Muscle of leg (tissue), 3 donors: ENCODE measurements at regions not wholly inside any gene's neighbourhood (a gene's known extent, or its start where the extent isn't known, plus 50 kb on each side); places are given as distances from the start of the nearest gene placed in this dataset.
"Not testable (repeated sequence)": the region's sequence is repeated elsewhere in the genome, so short reads cannot be mapped to it uniquely, and the experiment has no call there.

Source experiments
- DNase-seq: peaks from one replicate; pipeline ENCODE4 v3.0.0; 2013
- H3K27ac ChIP-seq: one replicate; pipeline ENCODE4 v1.5.1; 2013; ENCODE audit warnings: mild to moderate bottlenecking, low read length, control low read depth
- H3K27me3 ChIP-seq: one replicate; pipeline ENCODE4 v1.6.1; 2013; ENCODE audit warnings: low read length; ENCODE audit not compliant: control insufficient read depth, insufficient read depth
- H3K36me3 ChIP-seq: one replicate; pipeline ENCODE4 v1.6.1; 2013; ENCODE audit warnings: low read length; ENCODE audit not compliant: control insufficient read depth, insufficient read depth
- H3K4me1 ChIP-seq: one replicate; pipeline ENCODE4 v1.6.1; 2013; ENCODE audit warnings: low read length; ENCODE audit not compliant: control insufficient read depth, insufficient read depth
- H3K4me3 ChIP-seq: one replicate; pipeline ENCODE4 v1.5.1; 2013; ENCODE audit warnings: low read length, control low read depth
- H3K9me3 ChIP-seq: replicated peaks from 2 replicates; pipeline ENCODE4 v1.6.1; 2013; ENCODE audit warnings: low read depth, low read length; ENCODE audit not compliant: control insufficient read depth
- WGBS: methylation state at CpG from one replicate; pipeline ENCODE4 v1.1.5; 2013; ENCODE audit warnings: missing lambda C conversion rate; ENCODE audit not compliant: insufficient coverage; 5-methylcytosine and 5-hydroxymethylcytosine counted together

DNA sequence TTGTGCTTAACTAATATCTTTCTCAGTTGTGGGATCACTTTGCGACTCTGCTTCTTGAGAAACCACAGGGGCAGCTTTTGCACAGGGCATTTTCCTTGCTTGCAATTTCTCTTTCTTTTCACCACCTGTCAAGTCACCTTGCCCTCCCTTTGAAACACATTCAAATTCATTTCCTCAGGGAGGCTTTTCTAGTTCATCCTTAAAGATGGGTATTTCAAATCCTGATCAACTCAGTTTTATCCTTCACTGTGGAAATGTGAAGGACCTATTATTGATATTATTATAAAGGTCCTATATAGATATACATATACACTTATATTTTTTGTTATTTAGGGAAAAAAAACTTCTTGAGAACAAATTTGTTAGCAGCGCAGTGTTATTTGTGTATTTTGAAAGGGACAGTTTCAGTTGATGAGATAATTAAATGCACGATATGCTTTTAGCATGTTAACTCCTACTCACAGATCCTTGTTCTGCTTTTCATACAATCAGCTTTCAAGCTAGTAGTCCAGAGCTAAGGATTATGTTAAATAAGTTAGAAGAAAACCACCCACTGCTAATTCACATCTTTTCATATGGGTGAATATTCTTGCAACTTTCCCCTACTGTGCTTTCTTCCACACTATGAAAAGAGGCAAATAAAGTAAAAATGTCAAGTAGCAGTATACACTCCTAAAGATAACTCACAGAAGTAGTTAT, 501.4 kb upstream of the RGS6 start:
- Histone ChIP-seq H3K4me1 (no peaks in the 10 kb centered on the region), H3K36me3 (no peaks in the 10 kb centered on the region), H3K27ac (no peak overlapping the region), H3K27me3 (no peaks in the 10 kb centered on the region), H3K4me3 (no peak overlapping the region), H3K9me3 (peaks cover 2% of the 10 kb centered on the region)
- DNase-seq = no peak
- WGBS = 100% methylated on average over 1 of the region's 3 CpGs

DNA sequence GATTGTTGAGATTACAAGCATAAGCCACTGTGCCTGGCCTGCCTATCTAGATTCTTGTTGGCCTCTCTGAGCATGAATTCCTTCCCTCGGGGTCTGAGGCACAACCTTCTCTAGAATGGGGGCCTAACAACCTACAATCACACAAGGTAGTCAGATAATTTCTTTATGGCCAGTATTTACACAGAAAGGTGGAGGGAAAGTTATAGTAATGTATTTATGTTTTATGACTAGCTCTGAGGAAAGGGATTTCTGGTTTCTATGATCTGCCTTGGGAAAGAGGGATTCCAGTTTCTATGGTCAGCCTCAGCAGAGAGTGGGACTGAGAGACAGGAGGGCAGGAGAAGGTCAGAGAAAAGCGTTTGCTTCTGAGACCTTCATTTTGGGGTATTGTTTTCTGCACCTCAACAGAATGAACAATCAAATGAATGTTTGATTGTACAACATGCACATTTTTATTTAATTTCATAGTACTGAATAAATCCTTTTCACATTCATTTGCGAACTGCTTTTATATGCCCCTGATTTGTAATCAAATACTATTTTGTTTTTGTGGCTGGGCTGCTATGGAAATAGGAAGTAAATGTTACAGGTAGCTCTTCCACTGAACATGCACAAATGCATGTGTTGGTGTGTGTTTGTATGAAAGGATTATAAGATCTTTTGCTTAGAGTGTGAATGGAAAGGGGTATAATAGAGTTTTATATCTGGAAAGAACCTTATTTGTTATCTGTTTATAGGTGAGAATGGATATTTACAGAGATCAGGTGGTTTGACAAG, 499.7 kb upstream of the RGS6 start:
- no peak overlapping the region for H3K27ac ChIP-seq
- H3K4me3 ChIP-seq = no peak overlapping the region
- H3K9me3 ChIP-seq = no peaks in the 10 kb centered on the region
- no CpG with 5 or more reads among the region's 3 CpGs for WGBS
- no peak for DNase-seq
- no peaks in the 10 kb centered on the region for H3K4me1 ChIP-seq
- no peaks in the 10 kb centered on the region for H3K27me3 ChIP-seq
- no peaks in the 10 kb centered on the region for H3K36me3 ChIP-seq

DNA sequence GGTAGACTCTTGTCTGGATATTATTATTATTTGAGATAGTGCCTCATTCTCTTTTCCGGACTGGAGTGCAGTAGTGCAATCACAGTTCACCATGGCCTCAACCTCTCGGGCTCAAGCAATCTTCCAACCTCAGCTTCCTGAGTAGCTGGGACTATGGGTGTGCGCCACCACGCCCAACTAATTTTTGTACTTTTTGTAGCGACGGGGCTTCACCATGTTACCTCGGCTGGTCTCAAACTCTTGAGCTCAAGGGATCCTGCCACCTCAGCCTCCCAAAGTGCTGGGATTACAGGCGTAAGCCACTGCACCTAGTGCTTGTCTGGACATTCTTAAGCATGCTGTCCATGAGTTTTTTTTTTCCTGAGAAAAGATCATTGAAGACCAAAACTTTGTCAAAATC, 498.9 kb upstream of the RGS6 start:
- H3K36me3 ChIP-seq = no peaks in the 10 kb centered on the region
- no peak overlapping the region for H3K27ac ChIP-seq
- no peak overlapping the region for H3K4me3 ChIP-seq
- H3K9me3 ChIP-seq = no peaks in the 10 kb centered on the region
- WGBS = 88% methylated on average over 8 of the region's 8 CpGs
- no peaks in the 10 kb centered on the region for H3K4me1 ChIP-seq
- H3K27me3 ChIP-seq = no peaks in the 10 kb centered on the region
- DNase-seq = no peak

DNA sequence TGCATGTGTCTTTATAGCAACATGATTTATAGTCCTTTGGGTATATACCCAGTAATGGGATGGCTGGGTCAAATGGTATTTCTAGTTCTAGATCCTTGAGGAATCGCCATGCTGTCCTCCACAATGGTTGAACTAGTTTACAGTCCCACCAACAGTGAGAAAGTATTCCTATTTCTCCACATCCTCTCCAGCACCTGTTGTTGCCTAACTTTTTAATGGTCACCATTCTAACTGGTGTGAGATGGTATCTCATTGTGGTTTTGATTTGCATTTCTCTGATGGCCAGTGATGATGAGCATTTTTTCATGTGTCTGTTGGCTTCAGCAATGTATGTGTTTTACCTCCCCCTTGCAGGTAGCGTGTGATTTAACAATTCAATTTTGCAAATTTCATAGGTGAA, 496.6 kb upstream of the RGS6 start:
- not testable (repeated sequence) for H3K27me3 ChIP-seq, H3K4me3 ChIP-seq, H3K27ac ChIP-seq, H3K9me3 ChIP-seq, H3K36me3 ChIP-seq, H3K4me1 ChIP-seq, DNase-seq
- no CpG with 5 or more reads among the region's 2 CpGs for WGBS

DNA sequence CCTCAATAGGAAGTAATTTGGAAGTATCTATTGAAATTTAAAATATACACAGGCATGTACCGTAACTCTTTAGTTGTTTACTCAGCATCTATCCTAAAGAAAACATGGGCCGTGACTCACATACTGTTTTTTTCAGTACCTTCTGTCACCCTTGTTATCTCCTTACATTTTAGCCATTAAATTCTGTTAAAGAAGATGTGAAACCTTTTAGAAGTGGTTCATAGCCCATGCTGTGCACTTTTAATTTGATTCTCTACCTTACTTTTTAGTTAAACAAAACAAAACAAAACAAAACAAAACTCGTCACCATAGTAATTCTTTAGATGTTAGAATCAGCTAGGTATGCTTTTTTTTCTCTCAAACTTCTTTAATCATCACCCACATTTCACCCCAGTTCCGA, 494.4 kb upstream of the RGS6 start:
- no peaks in the 10 kb centered on the region for H3K36me3 ChIP-seq
- no peaks in the 10 kb centered on the region for H3K4me1 ChIP-seq
- 86% methylated on average over 1 of the region's 4 CpGs for WGBS
- H3K4me3 ChIP-seq = no peak overlapping the region
- H3K9me3 ChIP-seq = no peaks in the 10 kb centered on the region
- no peaks in the 10 kb centered on the region for H3K27me3 ChIP-seq
- no peak overlapping the region for H3K27ac ChIP-seq
- no peak for DNase-seq

DNA sequence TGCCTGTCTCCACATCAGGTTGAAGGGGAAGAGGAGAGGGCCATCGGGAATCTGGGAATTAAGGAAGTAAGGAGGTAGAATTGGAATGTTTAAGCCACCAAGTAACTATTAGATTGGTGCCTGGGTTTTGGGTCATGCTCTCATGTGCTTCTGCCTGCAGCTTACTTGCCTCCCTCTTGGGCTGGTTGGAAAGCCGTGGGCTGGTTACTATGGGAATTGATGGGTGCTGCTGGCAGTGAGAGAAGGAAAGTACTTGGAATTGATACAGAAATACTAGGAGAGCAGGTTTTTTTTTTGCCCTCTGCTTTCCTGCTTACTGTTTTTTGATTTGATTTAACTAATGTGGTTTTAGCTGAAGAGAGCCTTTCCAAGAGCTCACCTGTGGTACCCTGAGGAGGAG, 493.5 kb upstream of the RGS6 start:
- Histone ChIP-seq H3K4me3 (no peak overlapping the region), H3K27ac (no peak overlapping the region), H3K9me3 (no peaks in the 10 kb centered on the region), H3K4me1 (no peaks in the 10 kb centered on the region), H3K27me3 (no peaks in the 10 kb centered on the region), H3K36me3 (no peaks in the 10 kb centered on the region)
- DNase-seq = peak; percentile 38
- 63% methylated on average over 1 of the region's 2 CpGs for WGBS

DNA sequence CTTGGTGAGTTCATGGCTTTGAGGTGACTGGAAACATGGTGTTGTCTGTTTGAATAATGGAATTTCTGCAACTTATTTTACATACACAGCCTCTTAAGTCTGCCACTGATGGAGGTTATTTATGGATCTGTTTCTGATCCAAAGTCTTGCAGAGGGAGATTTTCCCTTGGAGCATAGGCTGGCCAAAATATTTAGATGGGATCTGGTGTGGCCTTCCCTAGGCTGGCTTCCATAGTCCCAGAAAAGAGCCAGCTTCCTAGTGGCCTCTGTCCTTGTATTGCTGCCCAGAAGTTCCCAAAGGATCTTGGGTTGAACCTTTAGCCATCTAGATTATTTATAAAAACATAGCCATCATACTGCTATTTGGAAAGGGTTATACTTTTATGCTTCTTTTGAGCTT, 491.1 kb upstream of the RGS6 start:
- Histone ChIP-seq H3K4me3 (no peak overlapping the region), H3K36me3 (no peaks in the 10 kb centered on the region), H3K27me3 (no peaks in the 10 kb centered on the region), H3K9me3 (no peaks in the 10 kb centered on the region), H3K4me1 (no peaks in the 10 kb centered on the region), H3K27ac (no peak overlapping the region)
- DNase-seq = peak; percentile 63

DNA sequence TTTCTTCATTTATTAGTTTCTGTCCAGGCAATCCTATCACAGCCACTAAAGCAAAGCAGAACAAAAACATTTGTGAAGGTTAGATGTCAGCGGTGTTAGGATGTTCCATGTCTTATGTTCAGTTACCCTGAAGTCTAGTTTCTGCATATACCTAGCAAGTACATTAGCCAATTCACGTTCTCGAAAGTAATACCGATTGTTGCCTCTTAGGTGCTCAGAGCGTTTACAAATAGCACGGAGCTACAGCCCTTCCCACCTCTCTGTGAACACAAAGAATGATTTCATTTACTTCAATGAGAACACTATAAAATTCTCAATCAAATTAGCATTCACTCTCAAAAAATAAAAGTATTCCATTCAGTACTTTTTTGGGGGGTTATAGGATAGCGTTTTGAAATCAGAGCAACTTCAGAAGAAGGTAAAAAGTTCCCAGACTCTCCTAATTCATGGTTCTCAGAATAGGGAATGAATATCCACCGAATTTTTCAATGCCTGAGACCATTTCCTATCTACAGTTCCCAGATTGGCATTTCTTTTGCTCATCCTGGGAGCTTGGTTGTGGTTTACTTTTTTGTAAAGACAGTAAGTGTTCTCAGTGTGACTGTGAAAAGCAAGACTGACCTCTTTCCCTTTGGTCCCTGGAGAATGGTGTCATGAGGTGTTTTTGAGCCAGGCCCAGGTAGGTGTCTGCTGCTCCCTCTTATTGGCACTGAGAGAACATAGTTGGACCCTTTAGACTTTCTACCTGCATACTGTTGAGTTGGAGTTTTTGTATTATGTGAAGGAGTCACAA, 488.0 kb upstream of the RGS6 start:
- no peaks in the 10 kb centered on the region for H3K9me3 ChIP-seq
- no peaks in the 10 kb centered on the region for H3K36me3 ChIP-seq
- H3K4me1 ChIP-seq = no peaks in the 10 kb centered on the region
- DNase-seq = no peak
- no peaks in the 10 kb centered on the region for H3K27me3 ChIP-seq
- H3K4me3 ChIP-seq = no peak overlapping the region
- WGBS = 92% methylated on average over 2 of the region's 8 CpGs
- H3K27ac ChIP-seq = no peak overlapping the region

DNA sequence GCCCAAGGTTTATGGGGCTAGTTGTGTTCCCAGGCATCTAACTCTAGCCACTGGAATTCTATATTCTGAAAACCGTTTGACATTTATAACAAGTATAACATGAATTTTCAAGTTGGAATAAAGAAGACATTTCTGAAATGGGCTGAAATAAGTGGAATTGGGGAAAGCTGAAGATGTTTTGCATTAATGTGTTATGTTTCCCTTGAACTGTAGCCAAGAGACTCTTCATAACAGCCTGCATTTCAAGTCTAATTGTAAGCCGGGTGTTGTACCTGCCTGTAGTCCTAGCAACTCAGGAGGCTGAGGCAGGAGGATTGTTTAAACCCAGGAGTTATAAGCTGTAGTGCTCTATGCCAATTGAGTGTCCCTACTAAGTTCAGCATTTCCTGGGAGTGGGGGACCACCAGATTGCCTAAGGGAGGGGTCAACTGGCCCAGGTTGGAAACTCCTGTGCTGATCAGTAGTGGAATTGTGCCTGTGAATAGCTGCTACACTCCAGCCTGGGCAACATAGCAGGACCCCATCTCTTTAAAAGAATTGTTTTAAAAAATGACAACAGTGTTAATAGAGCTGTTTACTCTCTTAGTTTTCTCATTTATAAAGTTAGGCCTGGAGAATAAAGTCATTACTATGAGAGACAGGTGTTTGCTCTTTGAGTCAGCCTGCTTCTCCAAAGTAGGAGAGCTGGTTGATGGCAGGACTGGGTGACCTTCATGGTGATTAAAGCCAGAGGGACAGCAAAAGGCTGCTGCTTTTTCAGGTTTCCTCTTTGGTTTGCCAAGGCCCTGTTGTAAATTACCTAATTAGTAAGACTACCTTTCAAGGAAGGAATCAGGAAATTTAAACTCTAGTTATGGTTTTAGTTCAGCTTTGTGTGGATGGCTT, 483.6 kb upstream of the RGS6 start:
- WGBS = no CpG with 5 or more reads among the region's 2 CpGs
- Histone ChIP-seq H3K4me3 (no peak overlapping the region), H3K9me3 (no peaks in the 10 kb centered on the region), H3K36me3 (no peaks in the 10 kb centered on the region), H3K27me3 (peaks cover 2% of the 10 kb centered on the region), H3K27ac (no peak overlapping the region), H3K4me1 (no peaks in the 10 kb centered on the region)
- DNase-seq = no peak
